ENCODE measurements at regions not wholly inside any gene's neighbourhood (a gene's known extent, or its start where the extent isn't known, plus 50 kb on each side); places are given as distances from the start of the nearest gene placed in this dataset.

- no peak for TF ChIP-seq ZNF462 (CRISPR knock-in tag; IDR thresholded peaks at IDR 0.05)
- no peak for TF ChIP-seq CTCF (conservative IDR thresholded peaks at IDR 0.05; ENCODE audit: low read depth in 2 of 2)
Observed at GRCh38 chr7:49112647-49113046, 188.3 kb downstream of the CDC14C start (continued).

GRCh38 chr7:49119706-49120105 lies 195.4 kb downstream of the CDC14C start:
- DNase-seq (ENCODE audit: low spot score), result no peak
- Histone ChIP-seq H3K4me3 (no peak overlapping the region), H3K4me2 (no peak overlapping the region), H2AFZ (peak overlapping the region; percentile 96), H3K36me3 (ENCODE audit: insufficient read depth) (no peaks in the 10 kb centered on the region), H3K4me1 (ENCODE audit: insufficient read depth) (peaks cover 6% of the 10 kb centered on the region; the same call in 1 of the 2 replicates), H3F3A (replicated peaks; ENCODE audit: low read depth) (no peaks in the 10 kb centered on the region), H3K27me3 (ENCODE audit: insufficient read depth) (no peaks in the 10 kb centered on the region), H4K20me1 (replicated peaks; ENCODE audit: insufficient read depth) (no peaks in the 10 kb centered on the region), H3K9me2 (ENCODE audit: insufficient read depth) (peaks cover 17% of the 10 kb centered on the region), H3K79me2 (replicated peaks; ENCODE audit: insufficient read depth) (no peaks in the 10 kb centered on the region), H3K27ac (ENCODE audit: low read depth) (no peak overlapping the region)
- H3K36me3 Mint-ChIP-seq (ENCODE audit: low read depth), result peaks cover 7% of the 10 kb centered on the region; the same call in 1 of the 3 replicates
- H3K9me3 Mint-ChIP-seq, result peaks cover 8% of the 10 kb centered on the region; the same call in 2 of the 3 replicates
- no peak for ATAC-seq
- H3K27ac Mint-ChIP-seq, result no peak overlapping the region
- H3K4me1 Mint-ChIP-seq, result peaks cover 2% of the 10 kb centered on the region; the same call in 1 of the 3 replicates
- H3K27me3 Mint-ChIP-seq (ENCODE audit: insufficient read depth, low read depth, poor library complexity), result no peaks in the 10 kb centered on the region
- H3K4me3 Mint-ChIP-seq, result no peak overlapping the region
- TF ChIP-seq CTCF (conservative IDR thresholded peaks at IDR 0.05; ENCODE audit: low read depth in 2 of 2) (no peak), STAT1 (IDR thresholded peaks at IDR 0.05; ENCODE audit: unreplicated experiment) (no peak), POLR2AphosphoS5 (IDR thresholded peaks at IDR 0.05; ENCODE audit: low read depth) (no peak), EZH2 (IDR thresholded peaks at IDR 0.05; ENCODE audit: low read depth, unreplicated experiment) (no peak), EZH2phosphoT487 (IDR thresholded peaks at IDR 0.05; ENCODE audit: unreplicated experiment) (no peak), CREB1 (CRISPR knock-in tag; IDR thresholded peaks at IDR 0.05; ENCODE audit: low read depth) (no peak)

Data from GM23338 (cell line).